ENCODE measurements at regions not wholly inside any gene's neighbourhood (a gene's known extent, or its start where the extent isn't known, plus 50 kb on each side); places are given as distances from the start of the nearest gene placed in this dataset.
"Not testable (repeated sequence)": the region's sequence is repeated elsewhere in the genome, so short reads cannot be mapped to it uniquely, and the experiment has no call there.

DNA sequence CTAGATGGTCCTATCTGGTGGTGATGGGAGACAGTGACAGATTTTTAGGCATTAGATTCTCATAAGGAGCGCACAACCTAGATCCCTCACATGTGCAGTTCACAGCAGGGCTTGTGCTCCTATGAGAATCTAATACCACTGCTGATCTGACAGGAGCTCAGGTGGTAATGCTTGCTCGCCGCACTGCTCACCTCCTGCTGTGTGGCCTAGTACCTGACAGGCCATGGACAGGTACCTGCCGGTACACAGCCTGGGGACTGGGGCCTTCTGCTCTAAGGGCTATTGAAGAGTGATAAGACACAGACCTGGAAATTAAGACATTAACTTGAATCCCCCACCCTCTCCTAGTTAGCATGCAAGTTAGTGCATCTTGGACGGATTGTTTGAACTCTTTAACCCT is 64.4 kb downstream of the KLRB1 start:
- DNase-seq = not testable (repeated sequence)

DNA sequence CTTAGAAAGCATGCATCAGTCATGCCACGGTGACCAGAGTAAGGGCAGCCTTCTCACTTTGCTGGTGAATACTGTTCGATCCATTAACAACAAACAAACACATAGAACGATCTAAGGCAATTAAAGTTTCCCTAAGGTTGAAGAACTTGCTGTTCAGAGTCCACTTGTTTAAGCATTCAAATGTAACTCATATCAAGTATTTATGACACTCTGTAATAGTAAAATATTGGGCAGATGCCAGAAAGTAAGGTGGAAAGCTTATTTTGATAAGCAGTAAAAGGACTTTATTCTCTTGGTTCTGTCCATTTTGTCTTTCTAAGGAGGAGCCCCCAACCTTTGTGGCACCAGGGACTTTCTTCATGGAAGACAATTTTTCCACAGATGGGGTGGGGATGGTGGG is 64.9 kb downstream of the KLRB1 start:
- DNase-seq = not testable (repeated sequence)

- not testable (repeated sequence) for DNase-seq
Observed at GRCh38 chr12:9515925-9516324, 91.8 kb downstream of the KLRB1 start.

DNA sequence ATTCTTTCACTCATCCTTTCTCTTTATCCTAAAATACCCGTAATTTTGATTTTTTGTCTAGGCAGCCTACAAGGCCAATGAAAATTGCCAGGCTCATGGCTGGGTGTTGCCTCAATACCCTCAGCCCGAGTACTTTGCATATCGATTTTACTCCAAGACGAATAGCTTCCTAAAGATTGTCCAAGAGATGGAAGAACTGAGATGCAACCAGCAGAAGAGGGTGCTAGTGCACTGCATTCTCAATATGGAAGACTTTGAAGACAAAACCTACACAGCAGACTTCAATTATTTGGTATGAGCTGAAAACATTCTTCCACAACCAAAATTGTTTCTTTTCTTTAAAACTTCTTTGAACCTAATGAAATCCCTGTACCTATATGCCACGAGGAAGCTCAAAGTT is 95.0 kb downstream of the KLRB1 start:
- not testable (repeated sequence) for DNase-seq

DNA sequence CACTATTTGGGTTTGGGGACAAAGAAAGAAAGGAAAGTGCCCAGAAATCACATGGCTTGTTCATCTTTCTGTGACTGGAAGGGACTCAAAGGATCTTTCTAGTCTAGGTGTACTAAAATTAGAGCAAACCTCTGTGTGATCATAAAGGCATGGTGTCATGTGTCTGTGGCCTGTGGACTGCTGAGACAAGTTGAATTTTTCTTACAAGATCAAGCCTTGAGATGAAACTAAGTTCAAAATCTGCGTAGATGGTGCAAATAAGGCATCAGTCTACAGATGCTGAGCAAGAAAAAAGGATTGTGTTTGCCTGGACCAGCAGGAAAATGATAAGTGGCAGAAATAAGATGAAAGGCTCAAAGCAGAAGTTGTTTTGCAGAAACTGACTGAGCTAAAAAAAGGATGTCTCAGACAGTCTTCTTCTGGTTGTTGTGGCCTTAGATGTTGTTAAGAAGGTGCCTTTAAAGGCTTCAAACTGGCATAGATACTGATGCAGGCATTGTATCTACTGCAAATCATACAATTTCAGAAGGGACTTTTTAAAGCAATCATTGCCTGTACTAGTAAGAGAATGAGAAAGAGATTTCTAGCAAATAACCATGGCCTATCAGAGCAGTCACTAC is 97.2 kb downstream of the KLRB1 start:
- not testable (repeated sequence) for DNase-seq

DNA sequence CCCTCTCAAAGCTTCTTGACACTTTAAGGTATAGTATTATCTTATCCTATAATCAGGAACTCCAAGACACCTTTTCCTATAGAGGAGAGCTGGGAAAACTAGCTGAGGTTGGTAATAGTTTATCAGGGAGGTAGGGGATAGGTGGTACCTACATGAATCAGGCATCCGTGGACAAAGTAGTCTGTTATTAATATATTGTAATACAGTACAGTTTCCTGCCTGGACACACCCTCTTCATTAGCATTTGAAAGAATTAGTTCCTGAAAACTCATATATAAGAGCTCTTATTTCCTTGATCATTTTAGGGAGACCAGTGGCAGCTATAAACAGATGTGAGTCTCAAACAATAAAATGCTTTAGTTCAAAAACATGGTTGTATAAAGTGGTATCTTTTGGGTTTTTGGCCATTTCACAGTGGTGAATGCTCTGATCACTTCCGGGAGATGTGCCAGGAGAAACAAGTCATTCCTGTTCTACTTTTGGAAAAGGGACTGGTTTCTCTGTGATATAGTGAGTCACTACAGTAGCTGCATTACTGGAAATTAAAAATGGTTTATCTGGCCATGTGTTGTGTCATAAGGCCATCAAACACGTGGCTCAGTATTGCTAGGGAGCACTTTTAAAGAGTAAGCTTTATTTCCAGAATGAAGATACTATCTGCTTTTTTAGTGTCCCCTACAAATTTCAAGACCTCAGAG is 98.1 kb downstream of the KLRB1 start:
- no peak for DNase-seq

- DNase-seq = no peak
Observed at GRCh38 chr12:9506746-9507145, 101.0 kb downstream of the KLRB1 start.

DNA sequence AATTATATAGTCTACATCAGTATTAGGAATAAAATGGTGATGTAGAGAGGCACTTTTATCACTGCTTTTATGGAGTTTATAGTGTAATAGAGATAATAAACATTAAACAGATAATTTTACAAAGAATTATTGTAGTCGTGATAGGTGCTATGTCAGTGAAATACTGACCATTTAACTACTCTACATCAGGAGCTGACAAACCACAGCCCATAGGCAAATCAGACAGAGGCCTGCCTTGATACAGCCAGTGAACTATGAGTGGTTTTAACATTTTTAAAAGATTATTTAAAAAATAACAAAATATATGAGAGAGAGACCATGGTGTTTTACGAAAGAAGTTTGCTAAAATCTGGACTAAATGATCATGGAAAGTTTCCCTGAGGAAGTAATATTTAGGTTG is 104.3 kb downstream of the KLRB1 start:
- DNase-seq = not testable (repeated sequence)

DNA sequence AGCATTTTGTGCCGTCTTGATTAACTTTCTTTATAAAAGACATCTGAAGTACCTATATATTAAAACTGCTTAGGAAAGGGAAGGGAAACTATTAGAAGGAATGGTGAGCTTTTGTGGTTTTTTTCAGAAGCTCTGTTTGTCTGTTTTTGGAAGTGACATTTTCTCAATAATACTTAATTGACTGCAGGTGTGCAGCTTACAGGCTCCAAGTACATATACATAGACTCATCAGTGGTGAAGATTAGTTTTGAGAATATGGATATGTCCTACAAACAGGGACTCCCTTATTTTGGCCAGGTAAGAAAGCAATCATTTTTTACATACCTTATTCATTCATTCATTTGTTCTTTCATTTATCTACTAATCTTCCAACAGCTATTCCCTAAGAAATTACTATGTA is 104.9 kb downstream of the KLRB1 start:
- DNase-seq = not testable (repeated sequence)

DNA sequence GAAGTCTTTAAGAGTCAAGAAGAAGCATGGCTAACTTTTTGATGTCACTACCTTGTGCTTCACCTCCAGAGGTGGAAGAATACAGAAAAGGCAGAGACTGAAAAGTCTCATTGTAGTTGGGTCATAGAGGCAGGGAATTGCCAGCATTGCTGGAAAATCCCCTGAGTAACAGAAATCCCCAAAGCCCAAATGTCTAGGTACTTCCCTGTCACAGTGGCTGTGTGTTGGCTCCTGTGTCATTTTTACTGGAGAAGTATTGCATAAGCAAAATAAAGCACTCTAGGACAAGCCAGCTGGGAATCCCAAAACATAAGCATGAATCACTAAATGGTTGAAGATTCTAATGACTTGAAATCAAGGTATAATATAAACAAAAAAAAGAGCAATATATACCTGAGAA is 114.4 kb downstream of the KLRB1 start:
- not testable (repeated sequence) for DNase-seq

DNA sequence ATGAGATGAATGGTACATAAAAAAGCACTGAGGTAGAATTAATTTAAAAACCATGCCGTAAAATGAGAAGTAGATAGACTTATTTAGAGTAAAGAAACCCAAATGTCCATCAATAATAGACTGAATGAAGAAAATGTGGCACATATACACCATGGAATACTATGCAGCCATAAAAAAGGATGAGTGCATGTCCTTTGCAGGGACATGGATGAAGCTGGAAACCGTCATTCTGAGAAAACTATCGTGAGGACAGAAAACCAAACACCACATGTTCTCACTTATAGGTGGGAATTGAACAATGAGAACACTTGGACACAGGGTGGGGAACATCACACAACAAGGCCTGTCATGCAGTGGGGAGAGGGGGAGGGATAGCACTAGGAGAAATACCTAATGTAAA is 126.4 kb downstream of the KLRB1 start:
- not testable (repeated sequence) for DNase-seq

- not testable (repeated sequence) for DNase-seq
Observed at GRCh38 chr12:9474197-9474596, 133.5 kb downstream of the KLRB1 start.

- not testable (repeated sequence) for DNase-seq
Observed at GRCh38 chr12:9473638-9474037, 134.1 kb downstream of the KLRB1 start.

GRCh38 chr12:9471501-9471900 is 136.2 kb downstream of the KLRB1 start:
- DNase-seq = not testable (repeated sequence)

GRCh38 chr12:9470367-9470766 is 137.3 kb downstream of the KLRB1 start:
- DNase-seq = not testable (repeated sequence)

GRCh38 chr12:9469956-9470355 is 137.8 kb downstream of the KLRB1 start:
- DNase-seq = not testable (repeated sequence)

- DNase-seq = not testable (repeated sequence)
Observed at GRCh38 chr12:9469463-9469862, 138.3 kb downstream of the KLRB1 start.

- DNase-seq = not testable (repeated sequence)
Observed at GRCh38 chr12:9468998-9469397, 138.7 kb downstream of the KLRB1 start.

- DNase-seq = not testable (repeated sequence)
Observed at GRCh38 chr12:9468144-9468543, 139.6 kb downstream of the KLRB1 start.

GRCh38 chr12:9464408-9464807 is 143.3 kb downstream of the KLRB1 start:
- DNase-seq = no peak

- DNase-seq = peak; percentile 11
Observed at GRCh38 chr12:9455516-9455915, 152.2 kb downstream of the KLRB1 start.

DNA sequence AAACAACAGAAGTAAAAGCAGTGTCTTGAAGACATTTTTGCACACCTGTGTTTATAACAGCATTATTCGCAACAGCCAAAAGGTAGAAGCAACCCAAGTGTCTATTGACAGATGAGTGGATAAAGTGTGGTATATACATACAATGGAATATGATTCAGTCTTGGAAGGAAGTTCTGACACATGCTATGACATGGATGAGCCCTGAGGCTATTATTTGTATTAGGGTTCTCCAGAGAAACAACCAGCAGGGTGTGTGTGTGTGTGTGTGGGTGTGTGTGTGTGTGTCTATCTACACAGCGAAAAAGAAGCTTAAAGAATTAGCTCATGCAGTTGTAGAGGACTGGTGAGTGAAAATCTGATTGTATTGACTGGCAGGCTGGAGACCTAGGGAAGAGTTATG is 153.7 kb downstream of the KLRB1 start:
- DNase-seq = not testable (repeated sequence)

DNA sequence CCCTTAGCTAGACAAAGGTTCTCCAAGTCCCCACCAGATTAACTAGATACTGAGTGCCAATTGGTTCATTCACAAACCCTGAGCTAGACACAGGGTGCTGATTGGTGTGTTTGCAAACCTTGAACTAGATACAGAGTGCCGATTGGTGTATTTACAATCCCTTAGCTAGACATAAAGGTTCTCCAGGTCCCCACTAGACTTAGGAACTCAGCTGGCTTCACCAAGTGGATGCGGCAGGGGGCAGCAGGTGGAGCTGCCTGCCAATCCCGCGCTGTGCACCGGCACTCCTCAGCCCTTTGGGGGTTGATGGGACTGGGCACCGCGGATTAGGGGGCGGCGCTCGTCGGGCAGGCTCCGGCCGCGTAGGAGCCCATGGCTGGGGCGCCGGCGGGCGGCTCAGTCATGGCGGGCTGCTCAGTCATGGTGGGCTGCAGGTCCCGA is 157.6 kb downstream of the KLRB1 start:
- peak; percentile 35 for DNase-seq

DNA sequence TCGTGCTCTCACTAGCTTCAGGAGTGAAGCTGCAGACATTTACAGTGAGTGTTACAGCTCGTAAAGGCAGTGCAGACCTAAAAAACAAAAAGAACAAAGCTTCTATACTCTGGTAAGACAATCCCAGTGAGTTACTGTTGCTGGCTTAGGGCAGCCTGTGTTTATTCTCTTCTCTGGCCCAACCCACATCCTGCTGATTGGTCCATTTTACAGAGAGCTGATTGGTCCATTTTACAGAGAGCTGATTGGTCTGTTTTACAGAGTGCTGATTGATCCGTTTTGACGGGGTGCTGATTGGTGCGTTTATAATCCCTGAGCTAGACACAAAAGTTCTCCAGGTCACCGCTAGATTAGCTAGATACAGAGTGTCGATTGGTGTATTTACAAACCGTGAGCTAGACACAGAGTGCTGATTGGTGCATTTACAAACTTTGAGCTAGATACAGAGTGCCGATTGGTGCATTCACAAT is 158.0 kb downstream of the KLRB1 start:
- DNase-seq = peak; percentile 19
